Mucosa of descending colon (tissue), 3 donors: ENCODE measurements at regions not wholly inside any gene's neighbourhood (a gene's known extent, or its start where the extent isn't known, plus 50 kb on each side); places are given as distances from the start of the nearest gene placed in this dataset.

Experiments
- ATAC-seq: fragments of 200-7000 bp; cut with Tn5 transposase; one replicate; pipeline ENCODE4 v1.9.1; 2020; ENCODE audit warnings: mild to moderate bottlenecking, moderate library complexity
- DNase-seq, 3 donors: peaks; one replicate each; pipeline ENCODE4 v3.0.0-alpha.2; 2020
- H3K36me3 ChIP-seq: fragments of 200-600 bp; one replicate; pipeline ENCODE4 v1.8.0; 2021; ENCODE audit warnings: low read depth, mild to moderate bottlenecking
- H3K4me1 ChIP-seq: fragments of 200-600 bp; one replicate; pipeline ENCODE4 v1.8.0; 2021; ENCODE audit warnings: low read depth, mild to moderate bottlenecking
- H3K4me3 ChIP-seq: fragments of 200-600 bp; one replicate; pipeline ENCODE4 v1.8.0; 2021; ENCODE audit warnings: mild to moderate bottlenecking
- H3K9me3 ChIP-seq: fragments of 200-600 bp; one replicate; pipeline ENCODE4 v1.8.0; 2021; ENCODE audit warnings: mild to moderate bottlenecking
- intact Hi-C, 2 donors: fragments of 100-400 bp; cut with DNase I in 1 of 2; cut with micrococcal nuclease in 1 of 2; formaldehyde crosslinking; loops; one replicate each; pipeline versions ENCODE4 v1.11.0 to v1.11.1; 2022; cut with DNase I, micrococcal nuclease
- TF ChIP-seq, protein P1 (sequence below): fragments of 200-600 bp; IDR thresholded peaks from one replicate; pipeline ENCODE4 v1.8.0; 2022; ENCODE audit warnings: antibody characterized with exemption, mild to moderate bottlenecking
- donor health status: DM: no; HTN: no; CAD: no; lungs with moderate emphysema.
- donor health status: DM: no; HTN: no; CAD: no.
- donor health status: DM: no; HTN: yes; CAD: no.

DNA sequence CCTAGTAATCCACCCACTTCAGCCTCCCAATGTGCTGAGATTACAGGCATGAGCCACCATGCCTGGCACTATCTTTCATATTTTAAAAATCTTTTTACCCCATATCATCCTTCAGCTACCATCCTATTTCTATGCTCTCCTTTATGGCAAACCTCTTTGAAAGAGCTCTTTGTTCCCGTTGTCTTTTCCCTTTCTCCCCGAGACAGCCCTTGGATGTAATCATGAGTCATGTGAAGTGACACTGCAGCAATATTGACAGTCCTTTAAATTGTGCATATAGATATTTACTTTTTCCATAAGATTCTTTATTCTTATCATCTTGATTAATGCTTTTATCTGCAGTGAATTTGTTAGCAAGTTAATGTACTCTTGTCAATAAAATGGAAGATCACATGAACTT is 286.6 kb downstream of the ANKRD7 start:
- Histone ChIP-seq H3K4me1 (no peaks in the 10 kb centered on the region), H3K9me3 (no peaks in the 10 kb centered on the region), H3K4me3 (no peak overlapping the region), H3K36me3 (no peaks in the 10 kb centered on the region)
- TF ChIP-seq, protein P1, sequence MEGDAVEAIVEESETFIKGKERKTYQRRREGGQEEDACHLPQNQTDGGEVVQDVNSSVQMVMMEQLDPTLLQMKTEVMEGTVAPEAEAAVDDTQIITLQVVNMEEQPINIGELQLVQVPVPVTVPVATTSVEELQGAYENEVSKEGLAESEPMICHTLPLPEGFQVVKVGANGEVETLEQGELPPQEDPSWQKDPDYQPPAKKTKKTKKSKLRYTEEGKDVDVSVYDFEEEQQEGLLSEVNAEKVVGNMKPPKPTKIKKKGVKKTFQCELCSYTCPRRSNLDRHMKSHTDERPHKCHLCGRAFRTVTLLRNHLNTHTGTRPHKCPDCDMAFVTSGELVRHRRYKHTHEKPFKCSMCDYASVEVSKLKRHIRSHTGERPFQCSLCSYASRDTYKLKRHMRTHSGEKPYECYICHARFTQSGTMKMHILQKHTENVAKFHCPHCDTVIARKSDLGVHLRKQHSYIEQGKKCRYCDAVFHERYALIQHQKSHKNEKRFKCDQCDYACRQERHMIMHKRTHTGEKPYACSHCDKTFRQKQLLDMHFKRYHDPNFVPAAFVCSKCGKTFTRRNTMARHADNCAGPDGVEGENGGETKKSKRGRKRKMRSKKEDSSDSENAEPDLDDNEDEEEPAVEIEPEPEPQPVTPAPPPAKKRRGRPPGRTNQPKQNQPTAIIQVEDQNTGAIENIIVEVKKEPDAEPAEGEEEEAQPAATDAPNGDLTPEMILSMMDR: no peak
- intact Hi-C loops: no loop called here
- DNase-seq (no peak), ATAC-seq (no peak)

DNA sequence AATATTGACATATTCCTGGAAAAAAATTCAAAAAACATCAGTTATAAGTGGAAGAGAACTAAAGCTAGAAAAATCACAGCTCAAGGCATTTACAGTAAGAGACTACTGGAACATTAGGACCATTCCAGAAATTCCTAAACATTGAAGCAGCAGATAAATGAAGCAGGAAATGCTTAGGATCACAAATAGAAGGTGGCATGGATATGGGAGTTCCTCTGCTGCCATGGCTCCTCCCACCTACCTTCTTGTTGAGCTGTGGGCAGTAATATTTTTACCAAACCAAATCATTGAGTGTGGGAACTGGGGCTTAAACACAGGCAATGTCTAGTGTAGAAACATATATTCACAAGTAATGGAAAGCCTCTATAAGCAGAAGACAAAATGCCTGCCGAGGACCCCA is 292.8 kb downstream of the ANKRD7 start:
- intact Hi-C loops: no loop called here
- DNase-seq: no peak
- H3K36me3 ChIP-seq: no peaks in the 10 kb centered on the region
- no peak for ATAC-seq
- TF ChIP-seq, protein P1: no peak
- H3K4me1 ChIP-seq: no peaks in the 10 kb centered on the region
- H3K4me3 ChIP-seq: no peak overlapping the region
- no peaks in the 10 kb centered on the region for H3K9me3 ChIP-seq

DNA sequence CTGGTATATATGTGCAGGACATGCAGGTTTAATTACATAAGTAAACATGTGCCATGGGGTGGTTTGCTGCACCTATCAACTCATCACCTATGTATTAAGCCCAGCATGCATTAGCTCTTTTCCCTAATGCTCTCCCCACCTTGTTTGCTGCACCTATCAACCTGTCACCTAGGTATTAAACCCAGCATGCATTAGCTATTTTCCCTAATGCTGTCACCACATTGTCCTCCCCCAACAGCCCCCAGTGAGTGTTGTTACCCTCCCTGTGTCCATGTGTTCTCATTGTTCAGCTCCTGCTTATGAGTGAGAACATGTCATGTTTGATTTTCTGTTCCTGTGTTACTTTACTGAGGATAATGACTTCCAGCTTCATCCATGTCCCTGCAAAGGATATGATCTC is 300.5 kb downstream of the ANKRD7 start:
- Histone ChIP-seq H3K4me3 (no peak overlapping the region), H3K36me3 (no peaks in the 10 kb centered on the region), H3K9me3 (no peaks in the 10 kb centered on the region), H3K4me1 (no peaks in the 10 kb centered on the region)
- intact Hi-C loops: no loop called here
- DNase-seq (no peak), ATAC-seq (no peak)
- TF ChIP-seq, protein P1: no peak

DNA sequence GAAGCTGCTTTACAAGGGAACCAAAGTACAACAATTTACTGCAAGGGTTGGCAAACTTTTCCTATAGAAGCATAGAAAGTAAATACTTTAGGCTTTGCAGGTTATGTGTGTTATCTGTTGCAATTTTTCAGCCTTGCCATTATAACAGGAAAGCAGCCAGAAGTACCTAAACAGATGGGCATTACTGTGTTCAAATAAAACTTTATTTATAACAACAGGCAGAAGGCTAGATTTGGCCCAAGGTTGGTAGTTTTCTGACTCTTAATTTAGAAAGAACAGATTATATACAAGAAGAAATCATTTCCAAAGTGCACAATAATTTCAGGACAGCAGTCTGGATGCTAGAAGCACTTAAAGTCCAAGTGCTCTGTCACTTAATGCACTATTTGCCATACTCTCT is 307.1 kb downstream of the ANKRD7 start:
- Histone ChIP-seq H3K36me3 (no peaks in the 10 kb centered on the region), H3K9me3 (no peaks in the 10 kb centered on the region), H3K4me1 (no peaks in the 10 kb centered on the region), H3K4me3 (no peak overlapping the region)
- ATAC-seq (no peak), DNase-seq (no peak)
- TF ChIP-seq, protein P1: no peak
- intact Hi-C loops: no loop called here

DNA sequence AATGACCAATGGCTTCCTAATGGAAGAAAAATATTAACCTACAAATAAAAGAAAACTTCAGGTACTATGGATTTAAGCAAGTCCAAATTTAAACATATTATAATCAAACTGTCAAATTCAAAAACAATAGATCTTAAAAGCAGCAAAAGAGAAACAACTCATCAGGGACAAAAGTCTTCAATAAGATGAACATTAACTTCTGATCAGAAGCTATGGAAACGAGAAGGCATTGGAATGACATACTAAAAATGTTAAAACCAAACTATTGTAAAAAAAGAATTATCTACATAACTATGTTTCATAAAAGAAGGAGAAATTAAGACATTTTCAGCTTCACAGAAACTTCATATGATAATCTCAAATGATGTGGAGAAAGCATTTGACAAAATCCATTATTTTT is 334.7 kb downstream of the ANKRD7 start:
- intact Hi-C loops: no loop called here
- DNase-seq (no peak), ATAC-seq (no peak)
- no peaks in the 10 kb centered on the region for H3K4me1 ChIP-seq
- H3K4me3 ChIP-seq: no peak overlapping the region
- peaks cover 14% of the 10 kb centered on the region for H3K9me3 ChIP-seq
- H3K36me3 ChIP-seq: no peaks in the 10 kb centered on the region
- TF ChIP-seq, protein P1: no peak

DNA sequence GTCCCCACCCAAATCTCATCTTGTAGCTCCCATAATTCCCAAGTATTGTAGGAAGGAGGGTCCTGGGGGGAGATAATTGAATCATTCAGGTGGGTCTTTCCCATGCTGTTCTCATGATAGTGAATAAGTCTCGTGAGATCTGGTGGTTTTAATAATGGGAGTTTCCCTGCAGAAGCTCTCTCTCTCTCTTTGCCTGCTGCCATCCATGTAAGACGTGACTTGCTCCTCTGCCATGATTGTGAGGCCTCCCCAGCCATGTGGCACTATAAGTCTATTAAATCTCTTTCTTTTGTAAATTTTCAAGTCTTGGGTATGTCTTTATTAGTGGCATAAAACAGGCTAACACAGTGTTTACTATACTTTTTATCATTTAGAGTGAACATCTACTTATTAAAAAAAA is 338.8 kb downstream of the ANKRD7 start:
- Histone ChIP-seq H3K9me3 (peaks cover 14% of the 10 kb centered on the region), H3K36me3 (no peaks in the 10 kb centered on the region), H3K4me1 (no peaks in the 10 kb centered on the region), H3K4me3 (no peak overlapping the region)
- DNase-seq (no peak), ATAC-seq (no peak)
- TF ChIP-seq, protein P1: no peak
- intact Hi-C loops: no loop called here
